ENCODE measurements at regions not wholly inside any gene's neighbourhood (a gene's known extent, or its start where the extent isn't known, plus 50 kb on each side); places are given as distances from the start of the nearest gene placed in this dataset.

DNA sequence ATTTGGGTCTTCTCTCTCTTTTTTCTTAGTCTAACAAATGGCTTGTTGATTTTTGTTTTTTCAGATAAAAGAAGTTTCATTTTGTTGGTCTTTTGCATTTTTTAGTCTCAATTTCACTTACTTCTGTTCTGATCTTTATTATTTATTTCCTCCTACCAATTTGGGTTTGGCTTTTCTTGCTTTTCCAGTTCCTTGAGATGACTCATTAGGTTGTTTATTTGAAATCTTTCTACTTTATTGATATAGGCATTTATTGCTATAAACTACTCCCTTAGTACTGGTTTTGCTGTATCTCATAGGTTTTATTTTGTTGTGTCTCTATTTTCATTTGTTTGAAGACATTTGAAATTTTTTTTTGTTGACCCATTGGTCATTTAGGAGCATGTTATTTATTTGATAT is 152.2 kb upstream of the MPHOSPH6 start:
- DNase-seq (ENCODE audit: low spot score in 2 of 2) = no peak
- TF ChIP-seq POLR2A (IDR thresholded peaks at IDR 0.05) (no peak), CTCF (IDR thresholded peaks at IDR 0.05) (no peak)
- intact Hi-C loops (cut with DNase I; ENCODE audit: low total_unique reads) = no loop called here
- H3K4me3 ChIP-seq (ENCODE audit: low read depth, poor library complexity, severe bottlenecking) = no peak overlapping the region

GRCh38 chr16:82319038-82319437 is 149.0 kb upstream of the MPHOSPH6 start:
- H3K4me3 ChIP-seq (ENCODE audit: low read depth, poor library complexity, severe bottlenecking) = no peak overlapping the region
- 50 to 58% methylated on average over 1 of the region's 1 CpG for WGBS, 2 donors
- DNase-seq (ENCODE audit: low spot score in 2 of 2) = no peak
- intact Hi-C loops (cut with DNase I; ENCODE audit: low total_unique reads) = no loop called here
- TF ChIP-seq CTCF (IDR thresholded peaks at IDR 0.05) (no peak), POLR2A (IDR thresholded peaks at IDR 0.05) (no peak)

DNA sequence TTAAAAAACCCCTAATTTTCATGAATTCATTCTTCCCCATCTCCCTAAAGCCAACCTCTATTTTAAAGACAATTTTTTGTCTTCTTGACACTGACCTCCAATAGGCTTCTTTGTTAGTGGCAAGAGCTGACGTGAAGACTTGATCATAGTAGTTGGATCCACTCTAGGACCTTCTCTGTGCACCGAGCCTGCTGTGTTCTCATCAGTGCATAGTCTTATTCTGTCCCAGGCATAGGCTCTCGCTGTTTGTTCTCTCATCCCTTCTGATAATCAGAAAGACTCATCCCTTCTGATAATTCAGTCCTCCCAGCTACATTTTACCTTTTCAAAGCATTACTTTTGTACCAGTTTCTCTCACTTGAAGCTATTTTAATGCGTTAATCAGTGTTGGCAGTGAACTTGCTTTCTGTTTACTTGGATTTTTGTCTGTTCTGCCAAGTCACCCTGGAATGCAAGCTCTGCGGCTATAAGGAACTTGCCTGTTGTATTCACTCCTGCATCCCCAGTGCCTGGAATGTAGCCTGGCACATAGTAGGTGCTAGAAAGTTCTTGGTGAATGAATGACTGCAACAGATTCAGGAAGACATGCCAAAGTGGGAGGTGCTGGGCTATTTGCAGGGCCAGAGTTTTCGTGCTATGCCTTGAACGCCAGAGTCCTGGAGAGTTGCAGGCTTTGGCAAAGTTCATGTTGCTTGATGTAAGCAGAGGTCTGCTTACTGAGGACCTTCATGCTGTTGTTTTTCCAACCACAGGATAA is 147.6 kb upstream of the MPHOSPH6 start:
- intact Hi-C loops (cut with DNase I; ENCODE audit: low total_unique reads) = no loop called here
- H3K4me3 ChIP-seq (ENCODE audit: low read depth, poor library complexity, severe bottlenecking) = no peak overlapping the region
- no peak for DNase-seq (ENCODE audit: low spot score in 2 of 2)
- no peak for TF ChIP-seq CTCF (IDR thresholded peaks at IDR 0.05)
- no peak for TF ChIP-seq POLR2A (IDR thresholded peaks at IDR 0.05)
- WGBS, 2 donors = 51 to 53% methylated on average over 7 of the region's 7 CpGs

DNA sequence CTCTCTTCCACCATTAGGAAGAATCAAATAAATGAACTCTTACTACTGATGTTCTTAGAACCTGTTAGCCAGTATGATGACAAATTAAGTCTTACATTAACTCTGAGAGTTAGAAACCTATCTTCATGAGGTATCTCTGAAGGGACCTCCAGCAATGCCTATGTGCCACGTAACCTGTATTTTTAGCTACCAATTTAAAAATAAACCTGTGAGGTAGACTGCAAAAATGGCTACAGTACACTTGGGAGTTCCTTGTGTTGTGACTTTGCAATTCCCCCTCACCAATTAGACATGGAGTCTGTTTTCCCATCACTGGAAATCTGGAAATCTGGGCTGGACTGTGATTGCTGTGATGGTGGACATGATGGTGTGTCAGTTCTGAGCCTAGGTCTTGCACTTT is 143.7 kb upstream of the MPHOSPH6 start:
- TF ChIP-seq POLR2A (IDR thresholded peaks at IDR 0.05) = no peak
- no peak for TF ChIP-seq CTCF (IDR thresholded peaks at IDR 0.05)
- intact Hi-C loops (cut with DNase I; ENCODE audit: low total_unique reads) = no loop called here
- H3K4me3 ChIP-seq (ENCODE audit: low read depth, poor library complexity, severe bottlenecking) = no peak overlapping the region
- no peak for DNase-seq (ENCODE audit: low spot score in 2 of 2)
- 83 to 88% methylated on average over 1 of the region's 1 CpG for WGBS, 2 donors

GRCh38 chr16:82311528-82311927 is 141.5 kb upstream of the MPHOSPH6 start:
- intact Hi-C loops (cut with DNase I; ENCODE audit: low total_unique reads) = no loop called here
- no peak for DNase-seq (ENCODE audit: low spot score in 2 of 2)
- TF ChIP-seq POLR2A (IDR thresholded peaks at IDR 0.05) (no peak), CTCF (IDR thresholded peaks at IDR 0.05) (no peak)
- H3K4me3 ChIP-seq (ENCODE audit: low read depth, poor library complexity, severe bottlenecking) = no peak overlapping the region
- WGBS, 2 donors = 92 to 97% methylated on average over 5 of the region's 5 CpGs

Data from lower leg skin (tissue), 4 donors.